RPMI8226 (cell line): ENCODE measurements at regions not wholly inside any gene's neighbourhood (a gene's known extent, or its start where the extent isn't known, plus 50 kb on each side); places are given as distances from the start of the nearest gene placed in this dataset.
"Not testable (repeated sequence)": the region's sequence is repeated elsewhere in the genome, so short reads cannot be mapped to it uniquely, and the experiment has no call there.

Source experiments
- DNase-seq: peaks from one replicate; pipeline ENCODE4 v3.0.0-alpha.2; 2015

DNA sequence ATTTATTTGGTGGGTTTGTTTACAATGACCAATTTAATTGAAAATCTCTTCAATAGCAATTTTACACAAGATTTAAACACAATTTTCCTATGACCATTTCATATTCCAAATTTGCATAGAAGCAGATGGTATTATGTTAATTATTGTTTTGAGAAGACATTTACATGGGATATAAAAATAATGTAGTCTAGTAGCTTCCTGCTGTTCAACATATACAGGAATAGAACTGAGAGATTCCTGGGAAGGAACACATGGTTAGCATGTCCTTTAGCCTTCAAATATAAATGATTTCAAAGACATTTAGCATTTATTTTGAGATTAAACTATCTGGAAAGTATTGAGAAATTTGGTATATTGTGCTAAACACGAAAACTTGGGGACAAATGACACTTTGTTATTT, 129.6 kb downstream of the KCNE4 start:
- no peak for DNase-seq

DNA sequence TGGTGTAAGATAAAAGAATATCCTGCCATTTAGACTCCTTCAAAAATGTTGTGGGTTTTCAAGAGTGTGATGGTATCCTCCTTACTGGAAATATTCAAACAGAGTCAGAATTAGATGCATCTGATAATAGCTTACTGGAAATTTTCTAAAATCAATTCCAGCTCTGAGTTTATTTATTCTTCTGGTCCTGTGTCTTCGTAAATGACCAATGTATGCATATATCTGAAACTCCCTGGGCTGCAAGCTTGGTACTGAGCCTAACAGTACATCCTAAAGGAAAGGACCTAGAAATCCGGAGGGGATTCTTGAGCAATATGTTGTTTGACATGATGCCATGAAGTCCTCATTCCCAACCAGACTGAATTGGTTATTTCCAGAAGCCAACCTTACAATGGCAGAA, 130.4 kb downstream of the KCNE4 start:
- no peak for DNase-seq

DNA sequence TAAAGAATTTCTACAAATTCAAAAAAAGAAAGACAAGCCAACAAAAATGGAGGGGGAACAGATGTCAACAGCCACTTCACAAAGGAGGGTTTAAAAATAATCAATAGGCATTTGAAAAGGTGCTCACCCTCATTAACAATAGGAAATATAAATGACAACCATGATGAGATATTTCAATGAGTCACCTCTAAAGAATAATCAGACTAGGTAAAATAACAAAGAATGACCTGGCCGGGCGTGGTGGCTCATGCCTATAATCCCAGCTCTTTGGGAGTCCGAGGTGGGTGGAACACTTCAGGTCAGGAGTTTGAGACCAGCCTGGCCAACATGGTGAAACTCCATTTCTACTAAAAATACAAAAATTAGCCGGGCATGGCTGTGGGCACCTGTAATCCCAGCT, 133.6 kb downstream of the KCNE4 start:
- no peak for DNase-seq

DNA sequence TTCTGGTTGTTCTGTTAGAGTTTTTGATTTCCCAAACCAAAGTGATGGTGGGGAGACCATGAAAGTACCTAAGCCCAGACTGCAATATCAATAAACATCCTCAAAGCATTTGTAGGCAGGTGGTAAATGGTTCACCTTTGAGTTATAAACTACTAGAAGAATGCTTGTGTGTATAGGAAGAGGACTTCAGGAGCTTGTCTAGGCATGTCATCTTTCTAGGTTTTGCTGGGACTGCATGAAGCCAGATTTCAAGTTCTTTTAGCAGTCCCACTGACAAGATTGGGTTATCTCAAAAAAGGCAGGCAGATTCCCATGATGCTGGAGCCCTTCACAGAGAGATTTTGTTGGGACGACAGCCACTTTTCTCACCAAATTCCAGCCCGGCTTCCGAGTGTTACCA, 135.3 kb downstream of the KCNE4 start:
- no peak for DNase-seq

DNA sequence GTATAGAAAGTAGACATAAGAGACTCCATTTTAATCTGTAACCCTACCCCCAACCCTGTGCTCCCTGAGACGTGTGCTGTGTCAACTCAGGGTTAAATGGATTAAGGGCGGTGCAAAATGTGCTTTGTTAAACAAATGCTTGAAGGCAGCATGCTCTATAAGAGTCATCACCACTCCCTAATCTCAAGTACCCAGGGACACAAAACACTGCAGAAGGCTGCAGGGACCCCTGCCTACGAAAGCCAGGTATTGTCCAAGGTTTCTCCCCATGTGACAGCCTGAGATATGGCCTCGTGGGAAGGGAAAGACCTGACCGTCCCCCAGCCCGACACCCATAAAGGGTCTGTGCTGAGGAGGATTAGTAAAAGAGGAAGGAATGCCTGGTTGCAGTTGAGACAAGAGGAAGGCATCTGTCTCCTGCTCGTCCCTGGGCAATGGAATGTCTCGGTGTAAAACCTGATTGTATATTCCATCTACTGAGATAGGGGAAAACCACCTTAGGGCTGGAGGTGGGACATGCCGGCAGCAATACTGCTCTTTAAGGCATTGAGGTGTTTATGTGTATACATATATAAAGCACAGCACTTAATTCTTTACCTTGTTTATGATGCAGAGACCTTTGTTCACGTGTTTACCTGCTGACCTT, 138.7 kb downstream of the KCNE4 start:
- DNase-seq: not testable (repeated sequence)

DNA sequence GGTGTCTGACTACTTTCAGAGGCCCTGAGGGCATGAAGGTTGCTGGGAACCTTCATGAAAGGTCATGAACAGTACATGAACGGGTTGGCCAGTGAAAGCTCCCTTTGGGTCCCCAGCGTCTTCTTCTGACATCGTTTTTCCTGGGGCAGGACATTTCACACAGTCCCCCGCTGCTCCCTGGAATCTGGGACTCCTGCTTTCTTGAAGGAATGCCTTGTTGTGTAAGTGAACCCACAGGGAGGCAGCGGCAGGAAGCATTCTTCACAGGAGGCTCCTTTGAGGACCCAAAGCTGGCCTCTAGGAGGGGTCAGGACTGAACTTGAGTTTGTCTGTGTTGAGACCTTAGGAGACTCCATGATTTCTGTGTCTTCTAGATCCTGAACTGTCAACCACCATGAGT, 144.3 kb downstream of the KCNE4 start:
- DNase-seq: no peak

DNA sequence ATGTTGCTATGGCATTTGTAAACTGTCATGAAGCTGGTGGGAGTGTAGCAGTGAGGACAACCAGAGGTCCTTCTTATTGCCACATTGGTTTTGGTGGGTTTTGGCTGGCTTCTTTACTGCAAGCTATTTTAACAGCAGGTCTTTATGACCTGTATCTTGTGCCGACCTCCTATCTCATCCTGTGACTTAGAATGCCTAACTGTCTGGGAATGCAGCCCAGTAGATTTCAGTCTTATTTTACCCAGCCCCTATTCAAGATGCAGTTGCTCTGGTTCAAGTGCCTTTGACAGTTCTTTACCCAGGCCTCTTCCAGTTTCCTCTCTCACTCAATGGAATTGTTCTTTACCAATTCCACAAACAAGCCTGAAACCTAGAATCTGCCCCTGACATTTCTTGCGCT, 145.1 kb downstream of the KCNE4 start:
- no peak for DNase-seq

DNA sequence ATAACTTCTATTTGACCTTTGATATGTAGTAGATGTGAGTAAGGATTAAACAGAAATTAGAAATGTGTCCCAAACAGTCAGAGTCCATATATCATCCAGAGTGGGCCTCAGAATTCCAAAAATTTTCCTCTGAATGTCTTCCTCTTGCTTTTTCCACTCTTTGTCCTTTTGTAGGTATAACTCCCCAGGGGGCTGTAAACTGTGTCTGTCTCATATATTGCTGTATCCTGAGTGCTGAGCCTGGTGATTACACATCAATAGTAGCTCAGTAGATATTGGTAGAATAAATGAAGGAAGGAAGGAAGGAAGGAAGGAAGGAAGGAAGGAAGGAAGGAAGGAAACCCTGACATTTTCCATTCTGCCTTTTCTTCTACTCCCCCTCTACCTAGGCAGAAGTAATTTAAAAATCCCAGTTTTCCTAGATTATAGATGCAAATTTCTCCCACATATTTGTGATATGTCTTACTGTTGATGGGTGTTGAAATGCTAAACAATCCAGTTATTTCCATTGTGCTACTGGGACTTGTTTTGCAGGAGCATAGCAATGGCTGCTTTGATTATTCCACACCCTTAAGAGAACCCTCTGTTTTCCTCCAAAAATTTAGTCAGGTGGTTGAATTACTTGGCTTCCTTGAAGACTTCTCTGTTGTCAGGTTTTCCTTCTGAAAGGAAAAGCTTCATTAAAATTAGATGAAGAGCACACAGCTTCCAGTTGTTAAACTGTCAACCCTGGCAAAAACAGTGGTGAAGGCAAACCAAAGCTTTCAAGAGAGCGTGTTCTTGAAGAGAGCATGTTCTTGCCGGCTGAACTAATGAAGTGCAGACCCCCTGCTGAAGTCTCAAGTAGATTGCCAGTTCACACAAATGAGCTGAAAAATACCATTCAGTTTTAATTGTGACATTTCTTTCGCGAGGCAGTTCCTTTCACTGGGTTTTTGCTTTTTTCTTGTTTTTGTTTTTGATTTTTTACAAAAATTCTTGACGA, 147.8 kb downstream of the KCNE4 start:
- DNase-seq: no peak

DNA sequence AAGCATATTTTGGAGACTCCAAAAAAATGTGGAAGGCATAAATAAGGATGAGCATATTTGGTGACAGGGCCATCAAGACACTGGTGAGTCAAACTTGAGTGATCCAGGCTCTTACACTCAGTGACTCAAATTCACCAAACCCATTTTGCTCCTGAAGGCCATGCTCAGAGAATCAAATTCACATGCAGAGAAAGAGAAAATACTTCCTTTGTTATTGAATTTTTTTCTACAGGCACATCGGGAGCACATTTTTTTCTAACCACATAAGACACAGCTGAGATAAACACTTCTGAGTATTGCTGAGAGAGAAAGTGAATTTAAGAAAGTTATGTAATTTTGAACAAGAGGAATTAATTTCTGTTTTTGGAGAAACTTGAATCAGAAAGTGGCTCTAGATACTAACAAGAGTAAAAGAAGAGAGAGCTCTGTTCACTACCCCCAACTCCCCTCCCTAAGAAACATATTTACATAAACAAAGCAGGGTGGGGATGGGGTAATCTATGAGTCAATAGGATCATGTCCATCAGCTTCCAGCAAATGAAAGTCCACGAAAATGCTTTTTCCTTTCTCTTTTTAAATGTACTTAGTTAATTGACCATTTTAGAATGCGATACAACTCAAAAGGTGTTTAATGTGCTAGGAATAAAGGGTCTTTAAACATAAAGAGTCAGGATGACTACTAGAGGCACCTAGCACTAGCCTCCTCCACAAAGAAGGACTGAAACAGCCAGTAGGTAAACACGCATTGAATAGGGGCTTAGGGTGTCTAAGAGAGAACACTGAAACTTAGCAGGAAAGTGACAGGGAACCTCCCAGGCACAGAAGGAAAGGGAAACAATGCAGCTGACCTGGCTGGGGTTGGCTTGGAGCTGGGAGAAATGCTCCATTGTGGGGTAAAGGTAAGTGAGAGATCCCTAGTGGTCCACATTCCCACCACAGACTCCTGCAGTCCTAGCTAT, 152.3 kb downstream of the KCNE4 start:
- DNase-seq: no peak

DNA sequence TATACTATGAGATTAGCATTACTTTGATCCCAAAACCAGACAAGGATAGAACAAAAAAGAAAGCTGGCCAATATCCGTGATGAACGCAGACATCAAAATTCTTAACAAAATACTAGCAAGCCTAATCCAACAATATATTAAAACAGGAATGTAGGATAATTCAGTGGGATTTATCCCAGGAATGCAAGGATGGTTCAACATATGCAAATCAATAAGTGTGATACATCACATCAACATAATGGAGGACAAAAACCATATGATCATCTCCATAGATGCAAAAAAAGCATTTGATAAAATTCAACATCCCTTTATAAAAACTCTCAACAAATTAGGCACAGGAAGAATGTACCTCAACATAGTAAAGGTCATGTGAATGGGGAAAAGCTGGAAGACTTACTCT, 158.5 kb downstream of the KCNE4 start:
- DNase-seq: no peak

DNA sequence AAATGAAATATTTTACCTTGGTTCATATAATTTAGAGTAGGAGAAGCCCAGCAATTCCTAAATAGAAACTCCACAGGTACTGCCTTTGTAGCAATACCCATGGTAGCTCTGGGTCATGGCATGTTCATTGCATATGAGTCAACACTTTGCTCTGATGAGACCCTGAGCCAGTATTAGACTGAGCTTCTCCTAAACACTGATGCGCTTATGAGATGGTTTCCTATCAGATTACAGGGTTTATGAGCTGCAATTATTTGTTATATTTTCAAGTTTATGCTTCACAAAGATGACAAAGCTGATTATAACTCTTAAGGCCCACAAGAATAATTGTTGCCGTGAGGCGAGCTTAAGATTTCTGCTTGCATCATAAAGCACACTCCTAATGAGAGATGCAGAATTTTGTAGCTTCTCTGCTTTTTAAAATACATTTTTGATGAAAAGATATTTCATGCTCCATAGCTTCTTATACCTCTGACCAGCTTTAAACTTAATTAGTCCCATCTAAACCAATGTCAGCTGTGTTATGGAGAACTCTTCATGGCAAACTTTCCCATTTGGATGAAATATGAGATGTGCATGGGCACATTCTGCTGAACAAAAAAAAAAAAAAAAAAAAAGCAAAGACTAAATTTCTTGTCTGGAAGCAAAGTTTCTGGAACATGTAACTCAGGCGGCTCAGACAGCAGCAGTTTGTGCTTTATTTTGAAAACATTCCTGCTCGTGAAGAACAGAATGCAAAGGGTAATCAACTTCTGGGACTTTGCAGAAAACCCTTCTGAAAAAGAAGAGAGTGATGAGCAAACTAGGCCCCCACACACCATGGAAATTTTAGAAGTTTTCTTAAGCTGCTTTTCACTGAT, 162.6 kb downstream of the KCNE4 start:
- no peak for DNase-seq

DNA sequence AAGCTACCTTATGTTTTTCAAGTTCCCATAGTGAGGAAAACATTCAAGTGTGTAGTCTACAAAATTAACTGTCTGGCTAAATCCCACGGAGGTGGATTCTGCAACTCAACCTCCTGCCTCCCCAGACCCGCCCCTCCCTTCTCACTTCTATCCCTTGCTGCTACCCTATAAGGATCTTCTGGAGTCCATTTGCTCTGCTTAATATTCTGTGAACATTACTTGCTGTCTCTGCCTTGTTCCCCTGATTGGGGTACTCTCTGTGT, 163.2 kb downstream of the KCNE4 start:
- no peak for DNase-seq

DNA sequence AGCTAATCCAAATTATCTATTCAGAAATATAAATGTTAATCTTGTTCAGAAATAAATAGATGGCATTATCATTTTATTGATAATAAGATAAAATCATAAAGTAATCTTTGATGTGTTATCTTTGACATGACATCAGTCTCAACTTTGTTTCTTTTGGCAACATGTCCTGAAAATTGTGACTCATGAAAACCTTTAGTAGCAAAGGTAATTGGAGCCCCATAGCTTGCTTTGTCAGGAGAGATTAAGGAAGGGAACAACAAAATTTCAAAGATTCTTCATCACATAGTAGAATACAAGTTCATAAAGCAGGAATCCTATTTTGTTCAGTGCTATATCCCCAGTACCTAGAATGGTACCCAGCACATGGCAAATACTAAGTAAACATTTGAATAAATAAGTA, 165.4 kb downstream of the KCNE4 start:
- no peak for DNase-seq

DNA sequence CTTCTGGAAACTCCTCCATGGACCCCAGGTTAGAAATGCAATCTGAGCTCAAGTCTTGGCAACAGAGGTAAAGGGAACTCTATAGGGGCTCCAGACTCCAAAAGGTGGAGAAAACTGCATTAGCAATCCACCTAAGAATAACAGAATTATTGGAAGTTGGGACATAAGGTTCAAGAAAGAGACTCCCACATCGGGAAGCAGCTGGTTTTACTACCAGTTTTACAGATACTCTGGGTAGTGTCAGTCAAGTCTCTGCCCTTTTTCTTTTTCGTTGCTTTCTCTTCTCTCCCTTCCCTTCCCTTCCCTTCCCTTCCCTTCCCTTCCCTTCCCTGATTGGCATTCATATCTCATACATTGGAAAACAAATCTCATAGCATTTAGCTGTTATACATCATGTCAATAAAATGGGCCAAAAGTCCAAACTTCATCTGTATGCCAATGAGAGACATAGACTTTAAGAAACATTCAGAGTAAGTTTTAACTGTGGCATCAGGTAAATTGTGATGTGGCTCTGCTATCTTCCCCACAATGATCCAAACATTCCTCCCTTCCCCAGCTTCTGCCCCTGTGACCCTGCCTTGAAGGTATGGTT, 166.7 kb downstream of the KCNE4 start:
- DNase-seq: no peak

DNA sequence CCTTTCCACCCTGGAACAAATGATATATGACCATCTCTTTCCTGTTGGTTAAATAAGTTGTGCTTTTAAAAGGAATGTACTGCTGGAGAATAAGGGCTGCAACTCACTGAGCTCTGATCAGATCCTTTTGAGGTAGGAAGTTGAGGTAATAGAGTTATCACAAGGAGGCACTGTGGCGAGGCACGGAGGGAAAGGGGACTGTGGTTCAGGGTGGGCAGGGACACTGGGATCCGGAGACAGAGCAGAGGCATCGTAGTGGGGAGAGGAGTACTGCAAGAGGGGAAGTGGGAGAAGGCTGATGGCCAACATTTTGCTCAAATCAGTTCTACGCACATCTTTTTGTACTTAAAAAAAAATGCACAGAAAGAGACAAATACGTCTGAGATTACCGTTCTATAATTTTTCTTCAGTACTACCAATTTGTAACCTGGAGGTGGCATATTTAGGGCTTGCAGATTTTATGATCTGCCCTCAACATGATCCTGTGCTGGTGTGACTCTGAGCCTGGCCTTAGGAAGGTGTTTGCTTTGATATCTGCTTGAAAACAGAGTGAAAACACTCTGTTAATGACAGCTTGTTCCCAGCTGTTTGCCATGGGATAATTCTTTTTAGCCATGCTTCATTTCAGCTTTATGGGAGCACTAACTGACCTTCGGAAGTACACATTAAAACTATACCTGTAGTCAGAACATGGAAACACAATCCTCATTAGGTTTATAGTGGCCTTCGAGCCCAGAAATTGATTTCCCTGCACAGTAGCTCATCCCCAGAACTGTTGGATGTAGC, 168.1 kb downstream of the KCNE4 start:
- DNase-seq: no peak

DNA sequence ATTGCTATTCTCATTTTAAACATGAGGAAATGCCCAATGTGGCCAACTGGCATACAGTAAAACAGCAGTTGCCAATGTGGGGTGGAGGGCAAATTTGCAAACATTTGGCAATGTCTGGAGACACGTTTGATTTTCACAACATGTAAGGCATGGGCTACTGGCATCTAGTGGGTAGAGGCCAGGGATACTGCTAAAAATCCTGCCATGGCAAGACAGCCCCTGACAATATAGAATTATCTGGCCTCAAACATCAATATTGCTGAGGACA, 168.6 kb downstream of the KCNE4 start:
- no peak for DNase-seq

DNA sequence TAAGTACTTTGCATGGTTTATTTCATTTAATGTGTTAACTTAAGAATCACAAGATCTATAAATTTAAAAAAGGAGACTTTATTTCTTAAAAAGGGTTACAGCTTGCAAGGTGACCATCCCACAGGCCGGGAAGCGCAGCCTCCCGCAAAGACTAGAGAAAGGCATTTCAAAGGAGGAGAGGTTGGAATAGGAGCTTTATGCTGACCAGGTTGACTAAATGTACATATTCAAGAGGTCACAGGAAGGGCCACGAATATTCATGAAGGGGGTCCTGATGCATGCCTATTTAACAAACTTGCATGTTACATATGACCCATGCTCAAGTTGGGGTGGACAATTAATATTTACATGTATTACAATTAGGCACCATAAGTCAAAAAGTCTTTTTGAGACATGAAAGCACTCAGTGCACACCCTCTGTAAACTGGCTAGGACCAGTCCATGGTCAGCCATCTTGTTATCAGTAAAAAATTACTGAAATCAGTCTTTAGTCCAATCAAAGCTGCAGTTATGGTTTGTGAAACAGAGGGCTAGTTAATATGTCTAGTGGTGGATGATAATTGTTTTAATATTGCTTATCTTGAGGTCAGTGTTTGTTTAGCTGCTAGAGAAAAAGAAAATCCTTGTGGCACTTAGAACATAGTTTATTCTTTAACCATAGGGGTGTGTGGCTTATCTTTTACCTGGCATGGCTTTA, 169.3 kb downstream of the KCNE4 start:
- DNase-seq: no peak

DNA sequence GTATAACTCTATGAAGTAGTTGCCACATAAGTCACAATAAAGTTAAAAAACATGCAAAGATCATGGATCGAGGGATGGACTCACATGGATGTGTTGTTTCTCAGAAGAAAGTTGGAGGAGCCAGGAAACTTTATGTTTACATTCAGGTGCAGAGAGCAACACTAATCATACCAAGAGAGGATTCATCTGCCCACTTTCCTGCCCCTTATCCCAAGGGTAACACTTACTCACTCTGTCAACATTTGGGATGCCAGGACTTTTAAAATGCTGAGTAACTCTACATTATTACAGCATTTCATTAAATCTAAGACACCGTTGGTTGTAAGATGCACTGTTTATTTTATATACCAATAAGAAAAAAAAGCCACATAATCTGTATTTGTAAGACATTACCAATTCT, 170.4 kb downstream of the KCNE4 start:
- no peak for DNase-seq

DNA sequence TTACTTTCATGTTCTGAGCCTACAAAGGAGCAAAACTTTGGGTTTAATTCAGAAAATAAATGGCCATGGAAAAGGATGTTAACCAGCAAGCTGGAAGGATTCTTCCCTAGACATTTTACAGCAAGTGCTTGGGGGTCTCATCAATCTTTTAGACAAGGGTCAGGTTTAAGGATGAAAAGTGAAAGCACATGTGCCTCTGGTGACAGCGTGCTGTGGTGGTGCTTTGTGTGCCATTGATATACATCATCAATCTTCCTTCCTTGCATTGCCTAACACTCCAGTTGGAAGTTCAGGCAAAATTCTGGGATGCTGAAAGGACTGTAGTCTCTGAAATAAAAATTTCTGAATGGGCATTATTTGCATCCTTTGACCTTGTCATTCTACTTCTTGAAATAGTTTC, 171.2 kb downstream of the KCNE4 start:
- no peak for DNase-seq

DNA sequence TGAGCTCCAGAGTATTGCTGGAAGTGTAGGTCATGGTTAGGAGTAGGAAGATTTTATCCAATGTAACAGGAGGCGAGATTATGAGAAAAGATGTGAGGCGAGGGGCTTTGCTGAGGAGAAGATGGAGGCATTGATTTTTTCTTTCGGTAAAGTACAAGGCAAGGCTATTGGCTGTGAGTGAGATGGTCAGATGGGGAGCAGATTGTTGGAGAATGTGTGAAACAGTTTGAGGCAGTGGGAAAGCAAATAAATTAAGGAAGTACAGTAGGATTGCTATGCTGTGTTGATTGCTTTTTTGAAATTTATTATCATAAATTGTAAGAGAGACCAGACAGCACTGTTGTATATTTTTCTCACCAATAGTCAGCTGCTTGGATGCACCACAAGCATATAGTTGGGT, 173.3 kb downstream of the KCNE4 start:
- DNase-seq: no peak

DNA sequence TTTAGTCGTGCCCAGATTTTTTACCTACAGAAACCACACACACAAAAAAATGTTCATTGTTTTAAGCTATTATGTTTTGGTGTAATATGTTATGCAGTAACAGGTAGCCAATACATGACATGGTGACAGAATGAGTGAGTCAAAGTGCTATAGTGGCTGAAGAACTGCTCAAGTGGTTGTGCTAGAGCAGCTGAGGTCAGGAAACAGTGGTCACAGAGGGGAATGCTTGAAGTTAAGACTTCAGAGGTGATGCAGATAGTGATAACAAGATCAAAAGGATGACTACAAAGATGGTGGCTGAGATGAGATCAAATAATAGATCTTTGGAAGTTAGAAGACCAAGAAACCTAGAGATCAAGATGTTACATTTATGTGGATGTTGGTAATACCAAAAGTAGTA, 174.3 kb downstream of the KCNE4 start:
- DNase-seq: no peak
